ENCODE measurements at regions not wholly inside any gene's neighbourhood (a gene's known extent, or its start where the extent isn't known, plus 50 kb on each side); places are given as distances from the start of the nearest gene placed in this dataset.

- H2AFZ ChIP-seq (ENCODE audit: low read length) = no peak overlapping the region
- H3K9me2 ChIP-seq (replicated peaks; ENCODE audit: insufficient read depth, low read length) = no peaks in the 10 kb centered on the region
- no peaks in the 10 kb centered on the region for H3K27me3 ChIP-seq (ENCODE audit: low read length)
- H3K79me2 ChIP-seq (ENCODE audit: low read length) = no peaks in the 10 kb centered on the region
- no peaks in the 10 kb centered on the region for H3K36me3 ChIP-seq (ENCODE audit: insufficient read depth, low read length)
- DNase-seq = no peak
- H3K4me1 ChIP-seq (ENCODE audit: low read length) = peaks cover 2% of the 10 kb centered on the region
- H3K9me3 ChIP-seq (ENCODE audit: low read length) = no peaks in the 10 kb centered on the region
- no peak overlapping the region for H3K9ac ChIP-seq (ENCODE audit: low read length)
- no peak overlapping the region for H3K27ac ChIP-seq (ENCODE audit: low read length)
- no peaks in the 10 kb centered on the region for H4K20me1 ChIP-seq (ENCODE audit: insufficient read depth, low read depth, low read length)
- H3K4me3 ChIP-seq (ENCODE audit: low read length) = no peak overlapping the region
- no peak overlapping the region for H3K4me2 ChIP-seq (ENCODE audit: low read depth, low read length, poor library complexity, severe bottlenecking)
Observed at GRCh38 chr5:44927115-44927733, 118.5 kb downstream of the MRPS30 start.

- no peak overlapping the region for H3K9ac ChIP-seq (ENCODE audit: low read length)
- no peaks in the 10 kb centered on the region for H3K4me1 ChIP-seq (ENCODE audit: low read length)
- H3K4me2 ChIP-seq (ENCODE audit: low read depth, low read length, poor library complexity, severe bottlenecking) = no peak overlapping the region
- H2AFZ ChIP-seq (ENCODE audit: low read length) = no peak overlapping the region
- no peaks in the 10 kb centered on the region for H3K9me2 ChIP-seq (replicated peaks; ENCODE audit: insufficient read depth, low read length)
- no peak for DNase-seq
- H3K27me3 ChIP-seq (ENCODE audit: low read length) = no peaks in the 10 kb centered on the region
- H4K20me1 ChIP-seq (ENCODE audit: insufficient read depth, low read depth, low read length) = no peaks in the 10 kb centered on the region
- no peak overlapping the region for H3K27ac ChIP-seq (ENCODE audit: low read length)
- H3K36me3 ChIP-seq (ENCODE audit: insufficient read depth, low read length) = no peaks in the 10 kb centered on the region
- no peaks in the 10 kb centered on the region for H3K79me2 ChIP-seq (ENCODE audit: low read length)
- no peak overlapping the region for H3K4me3 ChIP-seq (ENCODE audit: low read length)
- H3K9me3 ChIP-seq (ENCODE audit: low read length) = no peaks in the 10 kb centered on the region
Observed at GRCh38 chr5:44932922-44933585, 124.3 kb downstream of the MRPS30 start.

GRCh38 chr5:44933686-44934085 lies 124.9 kb downstream of the MRPS30 start:
- Histone ChIP-seq H3K27ac (ENCODE audit: low read length) (no peak overlapping the region), H3K4me2 (ENCODE audit: low read depth, low read length, poor library complexity, severe bottlenecking) (no peak overlapping the region), H3K9me2 (replicated peaks; ENCODE audit: insufficient read depth, low read length) (no peaks in the 10 kb centered on the region), H3K36me3 (ENCODE audit: insufficient read depth, low read length) (no peaks in the 10 kb centered on the region), H4K20me1 (ENCODE audit: insufficient read depth, low read depth, low read length) (no peaks in the 10 kb centered on the region), H3K9me3 (ENCODE audit: low read length) (no peaks in the 10 kb centered on the region), H3K27me3 (ENCODE audit: low read length) (no peaks in the 10 kb centered on the region), H3K79me2 (ENCODE audit: low read length) (no peaks in the 10 kb centered on the region), H3K4me3 (ENCODE audit: low read length) (no peak overlapping the region), H3K4me1 (ENCODE audit: low read length) (no peaks in the 10 kb centered on the region), H3K9ac (ENCODE audit: low read length) (no peak overlapping the region), H2AFZ (ENCODE audit: low read length) (no peak overlapping the region)
- no peak for DNase-seq

- no peaks in the 10 kb centered on the region for H3K9me3 ChIP-seq (ENCODE audit: low read length)
- H3K4me1 ChIP-seq (ENCODE audit: low read length) = no peaks in the 10 kb centered on the region
- H3K4me2 ChIP-seq (ENCODE audit: low read depth, low read length, poor library complexity, severe bottlenecking) = no peak overlapping the region
Observed at GRCh38 chr5:44935262-44935661, 126.5 kb downstream of the MRPS30 start.

GRCh38 chr5:44935871-44936270 lies 127.1 kb downstream of the MRPS30 start:
- no peak for DNase-seq
- H3K4me2 ChIP-seq (ENCODE audit: low read depth, low read length, poor library complexity, severe bottlenecking) = no peak overlapping the region
- no peaks in the 10 kb centered on the region for H3K27me3 ChIP-seq (ENCODE audit: low read length)

More at GRCh38 chr5:44935262-44935661, 126.5 kb downstream of the MRPS30 start:
- H3K9ac ChIP-seq (ENCODE audit: low read length) = no peak overlapping the region
- H3K27ac ChIP-seq (ENCODE audit: low read length) = no peak overlapping the region
- H2AFZ ChIP-seq (ENCODE audit: low read length) = no peak overlapping the region
- no peaks in the 10 kb centered on the region for H3K79me2 ChIP-seq (ENCODE audit: low read length)
- no peak overlapping the region for H3K4me3 ChIP-seq (ENCODE audit: low read length)
- no peaks in the 10 kb centered on the region for H4K20me1 ChIP-seq (ENCODE audit: insufficient read depth, low read depth, low read length)
- H3K36me3 ChIP-seq (ENCODE audit: insufficient read depth, low read length) = no peaks in the 10 kb centered on the region
- peak; percentile 60 for DNase-seq
- no peaks in the 10 kb centered on the region for H3K9me2 ChIP-seq (replicated peaks; ENCODE audit: insufficient read depth, low read length)
- no peaks in the 10 kb centered on the region for H3K27me3 ChIP-seq (ENCODE audit: low read length)

GRCh38 chr5:44942524-44943001 lies 133.8 kb downstream of the MRPS30 start:
- H3K9me3 ChIP-seq (ENCODE audit: low read length) = no peaks in the 10 kb centered on the region
- H3K79me2 ChIP-seq (ENCODE audit: low read length) = no peaks in the 10 kb centered on the region
- no peak overlapping the region for H2AFZ ChIP-seq (ENCODE audit: low read length)
- no peak overlapping the region for H3K4me3 ChIP-seq (ENCODE audit: low read length)
- H3K9me2 ChIP-seq (replicated peaks; ENCODE audit: insufficient read depth, low read length) = no peaks in the 10 kb centered on the region
- H3K36me3 ChIP-seq (ENCODE audit: insufficient read depth, low read length) = no peaks in the 10 kb centered on the region
- no peak overlapping the region for H3K27ac ChIP-seq (ENCODE audit: low read length)
- no peaks in the 10 kb centered on the region for H3K4me1 ChIP-seq (ENCODE audit: low read length)
- no peaks in the 10 kb centered on the region for H3K27me3 ChIP-seq (ENCODE audit: low read length)
- no peak overlapping the region for H3K4me2 ChIP-seq (ENCODE audit: low read depth, low read length, poor library complexity, severe bottlenecking)
- no peaks in the 10 kb centered on the region for H4K20me1 ChIP-seq (ENCODE audit: insufficient read depth, low read depth, low read length)
- DNase-seq = no peak
- H3K9ac ChIP-seq (ENCODE audit: low read length) = no peak overlapping the region

More at GRCh38 chr5:44935871-44936270, 127.1 kb downstream of the MRPS30 start:
- H3K9ac ChIP-seq (ENCODE audit: low read length) = no peak overlapping the region
- H2AFZ ChIP-seq (ENCODE audit: low read length) = no peak overlapping the region
- no peak overlapping the region for H3K27ac ChIP-seq (ENCODE audit: low read length)
- no peaks in the 10 kb centered on the region for H3K4me1 ChIP-seq (ENCODE audit: low read length)
- no peaks in the 10 kb centered on the region for H3K9me2 ChIP-seq (replicated peaks; ENCODE audit: insufficient read depth, low read length)
- H3K9me3 ChIP-seq (ENCODE audit: low read length) = no peaks in the 10 kb centered on the region
- H3K36me3 ChIP-seq (ENCODE audit: insufficient read depth, low read length) = no peaks in the 10 kb centered on the region
- H4K20me1 ChIP-seq (ENCODE audit: insufficient read depth, low read depth, low read length) = no peaks in the 10 kb centered on the region
- no peak overlapping the region for H3K4me3 ChIP-seq (ENCODE audit: low read length)
- H3K79me2 ChIP-seq (ENCODE audit: low read length) = no peaks in the 10 kb centered on the region

GRCh38 chr5:44943647-44944046 lies 134.9 kb downstream of the MRPS30 start:
- Histone ChIP-seq H4K20me1 (ENCODE audit: insufficient read depth, low read depth, low read length) (no peaks in the 10 kb centered on the region), H3K36me3 (ENCODE audit: insufficient read depth, low read length) (no peaks in the 10 kb centered on the region), H3K79me2 (ENCODE audit: low read length) (no peaks in the 10 kb centered on the region), H3K4me1 (ENCODE audit: low read length) (no peaks in the 10 kb centered on the region), H3K9ac (ENCODE audit: low read length) (no peak overlapping the region), H3K9me3 (ENCODE audit: low read length) (no peaks in the 10 kb centered on the region), H3K4me3 (ENCODE audit: low read length) (no peak overlapping the region), H3K27ac (ENCODE audit: low read length) (no peak overlapping the region), H3K4me2 (ENCODE audit: low read depth, low read length, poor library complexity, severe bottlenecking) (no peak overlapping the region), H3K9me2 (replicated peaks; ENCODE audit: insufficient read depth, low read length) (no peaks in the 10 kb centered on the region), H3K27me3 (ENCODE audit: low read length) (no peaks in the 10 kb centered on the region), H2AFZ (ENCODE audit: low read length) (0 out of 2 replicates have a peak overlapping the region, but pooled peaks have one; percentile 37)
- DNase-seq = no peak

- no peaks in the 10 kb centered on the region for H3K9me2 ChIP-seq (replicated peaks; ENCODE audit: insufficient read depth, low read length)
- H3K36me3 ChIP-seq (ENCODE audit: insufficient read depth, low read length) = no peaks in the 10 kb centered on the region
- H3K27me3 ChIP-seq (ENCODE audit: low read length) = no peaks in the 10 kb centered on the region
- DNase-seq = no peak
- H3K4me2 ChIP-seq (ENCODE audit: low read depth, low read length, poor library complexity, severe bottlenecking) = no peak overlapping the region
- H2AFZ ChIP-seq (ENCODE audit: low read length) = no peak overlapping the region
- H3K27ac ChIP-seq (ENCODE audit: low read length) = no peak overlapping the region
- no peaks in the 10 kb centered on the region for H3K4me1 ChIP-seq (ENCODE audit: low read length)
- H3K9me3 ChIP-seq (ENCODE audit: low read length) = no peaks in the 10 kb centered on the region
- no peak overlapping the region for H3K9ac ChIP-seq (ENCODE audit: low read length)
- H3K4me3 ChIP-seq (ENCODE audit: low read length) = no peak overlapping the region
- no peaks in the 10 kb centered on the region for H3K79me2 ChIP-seq (ENCODE audit: low read length)
- no peaks in the 10 kb centered on the region for H4K20me1 ChIP-seq (ENCODE audit: insufficient read depth, low read depth, low read length)
Observed at GRCh38 chr5:44945743-44946142, 137.0 kb downstream of the MRPS30 start.

Data from Karpas-422 (cell line).